ENCODE measurements at regions not wholly inside any gene's neighbourhood (a gene's known extent, or its start where the extent isn't known, plus 50 kb on each side); places are given as distances from the start of the nearest gene placed in this dataset.

GRCh38 chr14:46464341-46464740, 187.2 kb downstream of the RPL10L start:
- H3K9me3 ChIP-seq, result peaks cover 0 to 3% (median 0%) of the 10 kb centered on the region in 4 donors
- no peaks in the 10 kb centered on the region for H3K27me3 ChIP-seq
- 55 to 81% methylated on average over 1 of the region's 1 CpG for WGBS, 2 donors
- H3K36me3 ChIP-seq, result no peaks in the 10 kb centered on the region
- no peaks in the 10 kb centered on the region for H3K4me1 ChIP-seq
- H3K27ac ChIP-seq, result no peak overlapping the region
- no peak for DNase-seq
- TF ChIP-seq, protein P1, sequence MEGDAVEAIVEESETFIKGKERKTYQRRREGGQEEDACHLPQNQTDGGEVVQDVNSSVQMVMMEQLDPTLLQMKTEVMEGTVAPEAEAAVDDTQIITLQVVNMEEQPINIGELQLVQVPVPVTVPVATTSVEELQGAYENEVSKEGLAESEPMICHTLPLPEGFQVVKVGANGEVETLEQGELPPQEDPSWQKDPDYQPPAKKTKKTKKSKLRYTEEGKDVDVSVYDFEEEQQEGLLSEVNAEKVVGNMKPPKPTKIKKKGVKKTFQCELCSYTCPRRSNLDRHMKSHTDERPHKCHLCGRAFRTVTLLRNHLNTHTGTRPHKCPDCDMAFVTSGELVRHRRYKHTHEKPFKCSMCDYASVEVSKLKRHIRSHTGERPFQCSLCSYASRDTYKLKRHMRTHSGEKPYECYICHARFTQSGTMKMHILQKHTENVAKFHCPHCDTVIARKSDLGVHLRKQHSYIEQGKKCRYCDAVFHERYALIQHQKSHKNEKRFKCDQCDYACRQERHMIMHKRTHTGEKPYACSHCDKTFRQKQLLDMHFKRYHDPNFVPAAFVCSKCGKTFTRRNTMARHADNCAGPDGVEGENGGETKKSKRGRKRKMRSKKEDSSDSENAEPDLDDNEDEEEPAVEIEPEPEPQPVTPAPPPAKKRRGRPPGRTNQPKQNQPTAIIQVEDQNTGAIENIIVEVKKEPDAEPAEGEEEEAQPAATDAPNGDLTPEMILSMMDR (IDR thresholded peaks at IDR 0.05), result no peak
- no peak for TF ChIP-seq POLR2AphosphoS5 (IDR thresholded peaks at IDR 0.05)
- TF ChIP-seq EP300 (IDR thresholded peaks at IDR 0.05), result no peak
- no peak for TF ChIP-seq POLR2A (IDR thresholded peaks at IDR 0.05)
- intact Hi-C loops (cut with DNase I), result no loop called here
- H3K4me3 ChIP-seq, result no peak overlapping the region

- intact Hi-C loops (cut with DNase I), result no loop called here
- H3K9me3 ChIP-seq, result no peaks in the 10 kb centered on the region
- 85 to 91% methylated on average over 3 of the region's 3 CpGs for WGBS, 2 donors
- H3K27ac ChIP-seq, result no peak overlapping the region
- H3K27me3 ChIP-seq, result no peaks in the 10 kb centered on the region
- no peak for TF ChIP-seq POLR2AphosphoS5 (IDR thresholded peaks at IDR 0.05)
- no peak for TF ChIP-seq POLR2A (IDR thresholded peaks at IDR 0.05)
- TF ChIP-seq EP300 (IDR thresholded peaks at IDR 0.05), result no peak
- TF ChIP-seq, protein P1 (IDR thresholded peaks at IDR 0.05), result no peak
- H3K4me1 ChIP-seq, result no peaks in the 10 kb centered on the region
- no peak for DNase-seq
- H3K36me3 ChIP-seq, result no peaks in the 10 kb centered on the region
- H3K4me3 ChIP-seq, result no peak overlapping the region
These were observed 199.8 kb downstream of the RPL10L start for GRCh38 chr14:46451800-46452199.

DNA sequence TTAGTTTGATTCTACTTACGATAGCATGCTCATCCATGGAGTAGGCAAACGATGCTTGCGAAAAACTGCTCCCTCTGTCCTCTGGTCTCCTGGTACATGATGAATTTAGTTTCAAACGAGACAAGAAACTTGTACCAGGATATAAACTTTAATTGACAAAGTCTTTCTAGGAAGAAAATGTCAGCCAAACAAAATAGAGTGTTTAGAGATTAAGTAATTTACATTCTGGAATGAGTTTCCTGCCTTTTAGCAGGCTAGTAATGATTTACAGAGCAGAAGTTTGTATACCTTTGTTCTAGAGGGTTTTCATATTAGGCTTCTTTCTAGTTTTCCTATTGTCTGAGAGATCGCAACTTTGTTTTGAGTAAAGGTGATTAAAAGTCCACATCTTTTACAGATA, 206.9 kb downstream of the RPL10L start:
- no peaks in the 10 kb centered on the region for H3K9me3 ChIP-seq
- no peaks in the 10 kb centered on the region for H3K36me3 ChIP-seq
- no peaks in the 10 kb centered on the region for H3K4me1 ChIP-seq
- TF ChIP-seq POLR2AphosphoS5 (IDR thresholded peaks at IDR 0.05) (no peak), POLR2A (IDR thresholded peaks at IDR 0.05) (no peak), EP300 (IDR thresholded peaks at IDR 0.05) (no peak)
- TF ChIP-seq, protein P1 (IDR thresholded peaks at IDR 0.05), result no peak
- H3K4me3 ChIP-seq, result no peak overlapping the region
- H3K27me3 ChIP-seq, result no peaks in the 10 kb centered on the region
- no peak for DNase-seq
- intact Hi-C loops (cut with DNase I), result no loop called here
- WGBS, 2 donors, result 36 to 69% methylated on average over 5 of the region's 5 CpGs
- no peak overlapping the region for H3K27ac ChIP-seq

GRCh38 chr14:46433381-46433780, 218.2 kb downstream of the RPL10L start:
- no peaks in the 10 kb centered on the region for H3K27me3 ChIP-seq
- intact Hi-C loops (cut with DNase I), result no loop called here
- no peak overlapping the region for H3K4me3 ChIP-seq
- H3K36me3 ChIP-seq, result no peaks in the 10 kb centered on the region
- no peak for TF ChIP-seq EP300 (IDR thresholded peaks at IDR 0.05)
- 93 to 94% methylated on average over 3 of the region's 3 CpGs for WGBS, 2 donors
- no peak overlapping the region for H3K27ac ChIP-seq
- no peaks in the 10 kb centered on the region for H3K4me1 ChIP-seq
- DNase-seq, result no peak
- no peaks in the 10 kb centered on the region for H3K9me3 ChIP-seq

- Histone ChIP-seq H3K27ac (no peak overlapping the region), H3K4me1 (no peaks in the 10 kb centered on the region), H3K9me3 (no peaks in the 10 kb centered on the region), H3K4me3 (no peak overlapping the region), H3K27me3 (no peaks in the 10 kb centered on the region), H3K36me3 (no peaks in the 10 kb centered on the region)
- TF ChIP-seq POLR2A (IDR thresholded peaks at IDR 0.05) (no peak), POLR2AphosphoS5 (IDR thresholded peaks at IDR 0.05) (no peak), EP300 (IDR thresholded peaks at IDR 0.05) (no peak)
- TF ChIP-seq, protein P1 (IDR thresholded peaks at IDR 0.05), result no peak
- DNase-seq, result no peak
- WGBS, 2 donors, result 78 to 79% methylated on average over 2 of the region's 2 CpGs
- intact Hi-C loops (cut with DNase I), result no loop called here
These were observed 219.1 kb downstream of the RPL10L start for GRCh38 chr14:46432516-46432915.

All from sigmoid colon (tissue), 6 donors.